ENCODE measurements at regions not wholly inside any gene's neighbourhood (a gene's known extent, or its start where the extent isn't known, plus 50 kb on each side); places are given as distances from the start of the nearest gene placed in this dataset.

DNA sequence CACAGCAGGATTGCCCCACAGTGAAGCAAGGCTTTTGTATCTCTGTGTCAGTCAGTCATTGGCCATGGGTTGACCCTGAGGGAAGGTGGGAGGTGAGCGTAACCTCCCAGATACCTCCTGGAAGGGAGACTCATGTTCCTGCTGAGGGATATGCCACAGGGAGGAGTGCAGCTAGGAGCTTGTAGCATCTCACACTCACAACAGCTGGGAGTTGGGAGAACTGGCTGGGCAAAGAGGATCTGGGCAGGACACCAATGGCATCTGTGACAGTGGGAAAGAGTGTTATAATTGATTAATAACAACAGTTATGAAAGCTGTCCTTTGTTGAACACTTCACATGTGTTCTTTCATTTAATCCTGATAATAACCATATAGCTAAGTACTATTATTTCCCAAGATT, 171.0 kb downstream of the TLE3 start:
- TF ChIP-seq POLR2A (IDR thresholded peaks at IDR 0.05; ENCODE audit: low read length) (no peak), GATA1 (IDR thresholded peaks at IDR 0.05; ENCODE audit: low read depth, low read length) (no peak)
